ENCODE measurements at regions not wholly inside any gene's neighbourhood (a gene's known extent, or its start where the extent isn't known, plus 50 kb on each side); places are given as distances from the start of the nearest gene placed in this dataset.

- TF ChIP-seq EZH2 (IDR thresholded peaks at IDR 0.05; ENCODE audit: insufficient read depth, poor library complexity, severe bottlenecking) (no peak), EZH2phosphoT487 (IDR thresholded peaks at IDR 0.05; ENCODE audit: insufficient read depth, low read depth) (no peak)
Observed at GRCh38 chr2:215756346-215756730, 257.0 kb downstream of the MREG start.
